MM.1S (cell line): ENCODE measurements at regions not wholly inside any gene's neighbourhood (a gene's known extent, or its start where the extent isn't known, plus 50 kb on each side); places are given as distances from the start of the nearest gene placed in this dataset.

ENCODE experiments used
- CTCF ChIP-seq: fragments of 300-600 bp; sonication (generic); IDR thresholded peaks from 2 replicates; pipeline ENCODE4 v1.5.1; 2016; ENCODE audit warnings: antibody characterized with exemption, low read length, mixed read lengths
- EZH2 ChIP-seq: fragments of 300-600 bp; sonication (generic); optimal IDR thresholded peaks from 2 replicates; pipeline ENCODE3; 2017; ENCODE audit warnings: low read depth, mild to moderate bottlenecking, antibody characterized with exemption, low read length, mixed read lengths

- TF ChIP-seq CTCF (no peak), EZH2 (no peak)
Measured at GRCh38 chr3:3516996-3517395, 282.2 kb upstream of the LRRN1 start.
